ENCODE measurements at regions not wholly inside any gene's neighbourhood (a gene's known extent, or its start where the extent isn't known, plus 50 kb on each side); places are given as distances from the start of the nearest gene placed in this dataset.
A peak's percentile ranks its signal among the peaks of the same experiment; 100 is the strongest.

DNA sequence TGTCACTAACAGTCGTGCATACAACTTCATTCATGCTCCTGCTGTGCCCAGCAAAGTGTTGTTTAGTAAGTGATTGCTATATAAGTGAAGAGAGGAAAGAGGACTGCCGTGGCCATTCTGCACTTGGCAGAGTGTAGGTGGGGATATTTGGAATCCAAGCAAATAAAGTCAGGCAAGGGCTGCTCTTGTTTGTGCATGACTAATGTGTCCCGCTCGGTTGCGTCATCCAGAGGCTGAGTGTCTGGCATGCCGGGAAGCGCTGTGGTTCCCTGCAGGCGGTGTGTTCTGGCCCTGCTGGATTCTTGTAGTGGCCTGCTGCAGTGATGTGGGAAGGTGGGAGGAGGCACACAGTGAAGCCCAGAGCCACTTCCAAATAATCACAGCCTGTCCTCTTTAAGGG is 136.9 kb upstream of the ANKH start:
- Histone ChIP-seq H3K18ac (ENCODE audit: low read length) (no peak overlapping the region), H2BK120ac (ENCODE audit: insufficient read depth, low read length, poor library complexity) (peak overlapping the region; percentile 73), H3K4me1 (ENCODE audit: control insufficient read depth in 1 of 2, insufficient read depth in 2 of 2, low read length in 2 of 2) (peaks cover 5 to 7% of the 10 kb centered on the region in 2 experiments), H3K4me2 (ENCODE audit: low read length) (peak overlapping the region; percentile 28), H4K12ac (ENCODE audit: low read depth, low read length) (no peak overlapping the region), H4K91ac (ENCODE audit: low read depth, low read length) (no peak overlapping the region), H2BK5ac (ENCODE audit: low read depth, low read length, poor library complexity) (no peak overlapping the region), H4K8ac (ENCODE audit: low read depth, low read length) (no peak overlapping the region), H3K4me3 (ENCODE audit: low read depth, low read length) (no peak overlapping the region), H3K23ac (ENCODE audit: low read length) (no peak overlapping the region), H3K79me1 (ENCODE audit: low read length) (peaks cover 6% of the 10 kb centered on the region), H2AK5ac (ENCODE audit: low read length) (no peak overlapping the region), H3K27me3 (ENCODE audit: insufficient read depth, low read length) (no peaks in the 10 kb centered on the region), H3K36me3 (ENCODE audit: control insufficient read depth in 1 of 2, insufficient read depth in 2 of 2, low read length in 2 of 2) (no peaks in the 10 kb centered on the region), H3K9me3 (ENCODE audit: insufficient read depth, low read depth, low read length) (no peaks in the 10 kb centered on the region), H3K14ac (ENCODE audit: low read length) (no peak overlapping the region), H3K27ac (ENCODE audit: low read depth, low read length) (peak overlapping the region; percentile 78), H3K79me2 (ENCODE audit: control insufficient read depth, insufficient read depth, low read length, poor library complexity) (peaks cover 2% of the 10 kb centered on the region), H2AFZ (ENCODE audit: insufficient read depth, low read length, poor library complexity) (no peak overlapping the region), H3K4ac (ENCODE audit: low read depth, low read length) (no peak overlapping the region), H3K9ac (ENCODE audit: low read length) (no peak overlapping the region), H2BK12ac (ENCODE audit: low read length) (no peak overlapping the region)
- peak; percentile 96 to 98 for DNase-seq
- no CpG with 5 or more reads among the region's 8 CpGs for WGBS (ENCODE audit: extremely low coverage, insufficient coverage, insufficient read length)

DNA sequence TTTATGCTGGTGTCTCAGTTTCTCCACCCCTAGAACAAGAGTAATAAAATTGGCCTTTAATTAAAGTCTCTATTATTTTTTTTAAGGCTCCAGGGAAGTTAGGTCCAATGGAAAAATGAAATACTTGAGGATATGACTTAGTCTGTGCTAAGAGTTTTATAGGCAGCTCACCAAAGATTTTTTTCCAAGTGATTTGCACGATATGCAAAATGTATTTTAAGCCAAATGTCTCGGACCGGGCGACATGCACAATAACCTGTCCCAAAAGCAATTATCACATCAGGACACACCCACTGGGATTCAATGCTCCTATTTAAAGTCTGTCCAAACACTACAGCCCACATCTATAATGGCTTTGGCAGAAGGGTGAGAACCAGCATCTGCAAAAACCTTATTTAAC is 136.1 kb upstream of the ANKH start:
- WGBS (ENCODE audit: extremely low coverage, insufficient coverage, insufficient read length) = no CpG with 5 or more reads among the region's 4 CpGs
- Histone ChIP-seq H3K23ac (ENCODE audit: low read length) (no peak overlapping the region), H3K18ac (ENCODE audit: low read length) (no peak overlapping the region), H2BK120ac (ENCODE audit: insufficient read depth, low read length, poor library complexity) (peak overlapping the region; percentile 31), H2BK12ac (ENCODE audit: low read length) (peak overlapping the region; percentile 78), H3K9ac (ENCODE audit: low read length) (no peak overlapping the region), H4K12ac (ENCODE audit: low read depth, low read length) (no peak overlapping the region), H3K4me3 (ENCODE audit: low read depth, low read length) (no peak overlapping the region), H3K79me2 (ENCODE audit: control insufficient read depth, insufficient read depth, low read length, poor library complexity) (peaks cover 2% of the 10 kb centered on the region), H3K36me3 (ENCODE audit: control insufficient read depth in 1 of 2, insufficient read depth in 2 of 2, low read length in 2 of 2) (no peaks in the 10 kb centered on the region), H4K91ac (ENCODE audit: low read depth, low read length) (no peak overlapping the region), H3K4ac (ENCODE audit: low read depth, low read length) (no peak overlapping the region), H2AK5ac (ENCODE audit: low read length) (no peak overlapping the region), H3K27me3 (ENCODE audit: insufficient read depth, low read length) (no peaks in the 10 kb centered on the region), H3K9me3 (ENCODE audit: insufficient read depth, low read depth, low read length) (no peaks in the 10 kb centered on the region), H3K4me1 (ENCODE audit: control insufficient read depth in 1 of 2, insufficient read depth in 2 of 2, low read length in 2 of 2) (peaks cover 5 to 7% of the 10 kb centered on the region in 2 experiments), H3K27ac (ENCODE audit: low read depth, low read length) (no peak overlapping the region), H2BK5ac (ENCODE audit: low read depth, low read length, poor library complexity) (peak overlapping the region; percentile 44), H2AFZ (ENCODE audit: insufficient read depth, low read length, poor library complexity) (no peak overlapping the region), H4K8ac (ENCODE audit: low read depth, low read length) (no peak overlapping the region), H3K4me2 (ENCODE audit: low read length) (no peak overlapping the region), H3K14ac (ENCODE audit: low read length) (no peak overlapping the region), H3K79me1 (ENCODE audit: low read length) (peaks cover 5% of the 10 kb centered on the region)
- DNase-seq = no peak

DNA sequence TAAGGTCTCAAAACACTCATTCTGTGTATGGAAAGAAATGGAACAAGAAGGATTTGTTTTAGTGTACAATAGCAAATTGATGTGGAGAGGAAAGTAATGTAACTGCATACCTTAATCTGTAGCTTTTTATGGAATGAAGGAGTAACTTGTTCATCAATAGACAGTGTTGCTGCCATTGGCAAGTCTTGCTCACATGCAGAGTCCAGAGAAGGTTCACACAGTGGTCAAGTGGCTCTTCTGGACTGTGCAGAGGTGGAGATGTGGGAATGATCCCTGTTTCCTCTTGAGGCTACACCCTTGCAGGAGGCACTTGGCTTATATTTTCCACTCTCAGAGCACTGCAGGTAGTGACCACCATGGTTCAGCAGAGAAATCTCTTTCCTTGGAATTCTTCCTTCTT is 132.9 kb upstream of the ANKH start:
- Histone ChIP-seq H2AFZ (ENCODE audit: insufficient read depth, low read length, poor library complexity) (no peak overlapping the region), H3K4me3 (ENCODE audit: low read depth, low read length) (no peak overlapping the region), H3K4ac (ENCODE audit: low read depth, low read length) (no peak overlapping the region), H4K91ac (ENCODE audit: low read depth, low read length) (peak overlapping the region; percentile 32), H2BK5ac (ENCODE audit: low read depth, low read length, poor library complexity) (no peak overlapping the region), H2AK5ac (ENCODE audit: low read length) (no peak overlapping the region), H3K9ac (ENCODE audit: low read length) (no peak overlapping the region), H3K36me3 (ENCODE audit: control insufficient read depth in 1 of 2, insufficient read depth in 2 of 2, low read length in 2 of 2) (no peaks in the 10 kb centered on the region), H3K4me1 (ENCODE audit: control insufficient read depth in 1 of 2, insufficient read depth in 2 of 2, low read length in 2 of 2) (peaks cover 5 to 7% of the 10 kb centered on the region in 2 experiments), H3K79me2 (ENCODE audit: control insufficient read depth, insufficient read depth, low read length, poor library complexity) (peaks cover 2% of the 10 kb centered on the region), H4K12ac (ENCODE audit: low read depth, low read length) (no peak overlapping the region), H3K23ac (ENCODE audit: low read length) (no peak overlapping the region), H3K4me2 (ENCODE audit: low read length) (no peak overlapping the region), H3K18ac (ENCODE audit: low read length) (no peak overlapping the region), H3K14ac (ENCODE audit: low read length) (no peak overlapping the region), H2BK120ac (ENCODE audit: insufficient read depth, low read length, poor library complexity) (no peak overlapping the region), H4K8ac (ENCODE audit: low read depth, low read length) (no peak overlapping the region), H3K9me3 (ENCODE audit: insufficient read depth, low read depth, low read length) (no peaks in the 10 kb centered on the region), H2BK12ac (ENCODE audit: low read length) (no peak overlapping the region), H3K27ac (ENCODE audit: low read depth, low read length) (no peak overlapping the region), H3K27me3 (ENCODE audit: insufficient read depth, low read length) (no peaks in the 10 kb centered on the region), H3K79me1 (ENCODE audit: low read length) (peaks cover 5% of the 10 kb centered on the region)
- no peak for DNase-seq

DNA sequence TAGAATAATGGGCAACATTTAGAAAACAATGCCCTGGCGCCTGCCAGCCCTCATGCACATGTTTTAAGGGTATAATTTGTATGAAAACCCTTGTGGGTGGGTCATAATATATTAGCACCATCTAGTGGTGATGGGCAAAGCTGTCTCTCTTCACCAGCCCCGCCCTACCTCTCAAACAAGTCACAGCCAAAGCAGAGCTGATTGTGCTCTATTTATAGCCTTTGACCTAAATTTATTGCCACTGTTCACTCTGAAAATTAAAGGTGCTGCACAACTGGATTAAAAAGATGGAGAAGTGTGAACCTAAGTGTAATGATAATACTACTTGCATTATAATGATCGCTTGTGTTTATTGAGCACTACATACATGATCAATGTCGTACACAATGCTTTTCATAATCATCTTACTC is 131.9 kb upstream of the ANKH start:
- H3K4me1 ChIP-seq (ENCODE audit: control insufficient read depth in 1 of 2, insufficient read depth in 2 of 2, low read length in 2 of 2) = peaks cover 2 to 5% of the 10 kb centered on the region in 2 experiments
- no peaks in the 10 kb centered on the region for H3K27me3 ChIP-seq (ENCODE audit: insufficient read depth, low read length)
- no peak overlapping the region for H4K8ac ChIP-seq (ENCODE audit: low read depth, low read length)
- no peak overlapping the region for H2AFZ ChIP-seq (ENCODE audit: insufficient read depth, low read length, poor library complexity)
- no peak overlapping the region for H3K4ac ChIP-seq (ENCODE audit: low read depth, low read length)
- no peak overlapping the region for H4K12ac ChIP-seq (ENCODE audit: low read depth, low read length)
- H3K4me3 ChIP-seq (ENCODE audit: low read depth, low read length) = no peak overlapping the region
- no peak overlapping the region for H3K27ac ChIP-seq (ENCODE audit: low read depth, low read length)
- no CpG with 5 or more reads among the region's 4 CpGs for WGBS (ENCODE audit: extremely low coverage, insufficient coverage, insufficient read length)
- H3K4me2 ChIP-seq (ENCODE audit: low read length) = no peak overlapping the region
- no peak overlapping the region for H2BK120ac ChIP-seq (ENCODE audit: insufficient read depth, low read length, poor library complexity)
- H3K18ac ChIP-seq (ENCODE audit: low read length) = no peak overlapping the region
- H3K79me1 ChIP-seq (ENCODE audit: low read length) = peaks cover 2% of the 10 kb centered on the region
- H3K14ac ChIP-seq (ENCODE audit: low read length) = no peak overlapping the region
- H3K79me2 ChIP-seq (ENCODE audit: control insufficient read depth, insufficient read depth, low read length, poor library complexity) = no peaks in the 10 kb centered on the region
- H2AK5ac ChIP-seq (ENCODE audit: low read length) = no peak overlapping the region
- no peak overlapping the region for H4K91ac ChIP-seq (ENCODE audit: low read depth, low read length)
- no peak overlapping the region for H2BK5ac ChIP-seq (ENCODE audit: low read depth, low read length, poor library complexity)
- H3K36me3 ChIP-seq (ENCODE audit: control insufficient read depth in 1 of 2, insufficient read depth in 2 of 2, low read length in 2 of 2) = no peaks in the 10 kb centered on the region
- no peak overlapping the region for H2BK12ac ChIP-seq (ENCODE audit: low read length)
- no peaks in the 10 kb centered on the region for H3K9me3 ChIP-seq (ENCODE audit: insufficient read depth, low read depth, low read length)
- H3K9ac ChIP-seq (ENCODE audit: low read length) = no peak overlapping the region
- H3K23ac ChIP-seq (ENCODE audit: low read length) = no peak overlapping the region
- DNase-seq = peak; percentile 26 to 68
